HEK293 (cell line): ENCODE measurements at regions not wholly inside any gene's neighbourhood (a gene's known extent, or its start where the extent isn't known, plus 50 kb on each side); places are given as distances from the start of the nearest gene placed in this dataset.

Experiments used
- CTCF ChIP-seq: fragments of 450-650 bp; formaldehyde crosslinking; IDR thresholded peaks from 2 replicates; pipeline ENCODE4 v1.5.1; 2016; ENCODE audit warnings: missing biosample characterization, missing genetic modification characterization
- MEIS1 ChIP-seq: sonication (generic); formaldehyde crosslinking; IDR thresholded peaks from 2 replicates; pipeline ENCODE4 v1.8.1; 2022; ENCODE audit warnings: missing genetic modification reagents, mild to moderate bottlenecking, borderline replicate concordance
- ZIC2 ChIP-seq: fragments of 450-650 bp; formaldehyde crosslinking; IDR thresholded peaks from 2 replicates; pipeline ENCODE4 v1.5.1; 2016; ENCODE audit warnings: missing biosample characterization, missing genetic modification characterization
- ZNF138 ChIP-seq: fragments of 450-650 bp; formaldehyde crosslinking; IDR thresholded peaks from 2 replicates; pipeline ENCODE4 v1.5.1; 2016; ENCODE audit warnings: missing biosample characterization, missing genetic modification characterization, borderline replicate concordance
- ZNF24 ChIP-seq: fragments of 450-650 bp; formaldehyde crosslinking; IDR thresholded peaks from 2 replicates; pipeline ENCODE4 v1.5.1; 2016; ENCODE audit warnings: missing biosample characterization, missing genetic modification characterization
- ZNF48 ChIP-seq: fragments of 450-650 bp; formaldehyde crosslinking; IDR thresholded peaks from 2 replicates; pipeline ENCODE4 v1.5.1; 2016; ENCODE audit warnings: missing biosample characterization, missing genetic modification characterization
- ZNF521 ChIP-seq: fragments of 450-650 bp; formaldehyde crosslinking; IDR thresholded peaks from 2 replicates; pipeline ENCODE4 v1.5.1; 2017; ENCODE audit warnings: missing biosample characterization, mild to moderate bottlenecking, missing genetic modification characterization

GRCh38 chr18:6652098-6652497 lies 77.4 kb upstream of the ARHGAP28 start:
- TF ChIP-seq ZNF48 (tag by site-specific recombination) (no peak), ZNF138 (no peak), CTCF (tag by site-specific recombination) (no peak), MEIS1 (CRISPR knock-in tag) (no peak), ZIC2 (tag by site-specific recombination) (no peak), ZNF24 (tag by site-specific recombination) (no peak), ZNF521 (tag by site-specific recombination) (no peak)
